Posterior cingulate gyrus (tissue), 11 donors: ENCODE measurements at regions not wholly inside any gene's neighbourhood (a gene's known extent, or its start where the extent isn't known, plus 50 kb on each side); places are given as distances from the start of the nearest gene placed in this dataset.

Experiments used
- DNase-seq, 10 donors: peaks; one replicate each; pipeline versions ENCODE4 v3.0.0 to v3.0.0-alpha.2; 2020 to 2021; ENCODE audit warnings: mixed read lengths in 3 of 10
- intact Hi-C: fragments of 100-400 bp; cut with DNase I; formaldehyde crosslinking; loops from one replicate; pipeline ENCODE4 v1.15.1; 2023

GRCh38 chr2:10235099-10235908, 67.4 kb upstream of the HPCAL1 start:
- DNase-seq = peak in 3 of 10 donors; percentile 35 to 77 (median 65)
- intact Hi-C loops = no loop called here

- peak in 3 of 10 donors; percentile 49 to 79 (median 53) for DNase-seq
- intact Hi-C loops = no loop called here
Observed at GRCh38 chr2:10235909-10236550, 66.7 kb upstream of the HPCAL1 start.

GRCh38 chr2:10236571-10237391, 65.9 kb upstream of the HPCAL1 start:
- intact Hi-C loops = no loop called here
- peak in 3 of 10 donors; percentile 66 to 83 (median 71) for DNase-seq

- intact Hi-C loops = no loop called here
- DNase-seq = peak in 3 of 10 donors; percentile 55 to 71 (median 67)
Observed at GRCh38 chr2:10237392-10238321, 65.0 kb upstream of the HPCAL1 start.

GRCh38 chr2:10238396-10238795, 64.3 kb upstream of the HPCAL1 start:
- DNase-seq = peak in 3 of 10 donors; percentile 31 to 50 (median 38)
- intact Hi-C loops = no loop called here

GRCh38 chr2:10238991-10239485, 63.7 kb upstream of the HPCAL1 start:
- peak in 3 of 10 donors; percentile 31 to 60 (median 58) for DNase-seq
- intact Hi-C loops = no loop called here

- intact Hi-C loops = no loop called here
- DNase-seq = peak in 3 of 10 donors; percentile 46 to 72 (median 62)
Observed at GRCh38 chr2:10239561-10239967, 63.1 kb upstream of the HPCAL1 start.

GRCh38 chr2:10240161-10240681, 62.5 kb upstream of the HPCAL1 start:
- DNase-seq = peak in 3 of 10 donors; percentile 40 to 62 (median 59)

GRCh38 chr2:10240911-10241610, 61.6 kb upstream of the HPCAL1 start:
- intact Hi-C loops = no loop called here
- peak in 3 of 10 donors; percentile 49 to 75 (median 69) for DNase-seq

More at GRCh38 chr2:10240161-10240681, 62.5 kb upstream of the HPCAL1 start:
- intact Hi-C loops = no loop called here

- peak in 3 of 10 donors; percentile 41 to 65 (median 48) for DNase-seq
- intact Hi-C loops = no loop called here
Observed at GRCh38 chr2:10241641-10242430, 60.9 kb upstream of the HPCAL1 start.

- intact Hi-C loops = no loop called here
- peak in 3 of 10 donors; percentile 49 to 62 (median 55) for DNase-seq
Observed at GRCh38 chr2:10242451-10242850, 60.3 kb upstream of the HPCAL1 start.

- intact Hi-C loops = no loop called here
- peak in 3 of 10 donors; percentile 59 to 68 (median 66) for DNase-seq
Observed at GRCh38 chr2:10242998-10243925, 59.4 kb upstream of the HPCAL1 start.

- intact Hi-C loops = no loop called here
Observed at GRCh38 chr2:10243926-10244270, 58.8 kb upstream of the HPCAL1 start.

GRCh38 chr2:10245021-10245420, 57.7 kb upstream of the HPCAL1 start:
- DNase-seq = peak in 3 of 10 donors; percentile 30 to 53 (median 31)

More at GRCh38 chr2:10243926-10244270, 58.8 kb upstream of the HPCAL1 start:
- peak in 4 of 10 donors; percentile 4 to 66 (median 37) for DNase-seq

GRCh38 chr2:10245661-10246060, 57.0 kb upstream of the HPCAL1 start:
- intact Hi-C loops = no loop called here
- DNase-seq = peak in 2 of 10 donors; percentile 11 to 54

More at GRCh38 chr2:10245021-10245420, 57.7 kb upstream of the HPCAL1 start:
- intact Hi-C loops = no loop called here

GRCh38 chr2:10246370-10246769, 56.3 kb upstream of the HPCAL1 start:
- DNase-seq = peak in 2 of 10 donors; percentile 26 to 52

More at GRCh38 chr2:10246370-10246769, 56.3 kb upstream of the HPCAL1 start:
- intact Hi-C loops = no loop called here
